ENCODE measurements at regions not wholly inside any gene's neighbourhood (a gene's known extent, or its start where the extent isn't known, plus 50 kb on each side); places are given as distances from the start of the nearest gene placed in this dataset.
"Not testable (repeated sequence)": the region's sequence is repeated elsewhere in the genome, so short reads cannot be mapped to it uniquely, and the experiment has no call there.

DNA sequence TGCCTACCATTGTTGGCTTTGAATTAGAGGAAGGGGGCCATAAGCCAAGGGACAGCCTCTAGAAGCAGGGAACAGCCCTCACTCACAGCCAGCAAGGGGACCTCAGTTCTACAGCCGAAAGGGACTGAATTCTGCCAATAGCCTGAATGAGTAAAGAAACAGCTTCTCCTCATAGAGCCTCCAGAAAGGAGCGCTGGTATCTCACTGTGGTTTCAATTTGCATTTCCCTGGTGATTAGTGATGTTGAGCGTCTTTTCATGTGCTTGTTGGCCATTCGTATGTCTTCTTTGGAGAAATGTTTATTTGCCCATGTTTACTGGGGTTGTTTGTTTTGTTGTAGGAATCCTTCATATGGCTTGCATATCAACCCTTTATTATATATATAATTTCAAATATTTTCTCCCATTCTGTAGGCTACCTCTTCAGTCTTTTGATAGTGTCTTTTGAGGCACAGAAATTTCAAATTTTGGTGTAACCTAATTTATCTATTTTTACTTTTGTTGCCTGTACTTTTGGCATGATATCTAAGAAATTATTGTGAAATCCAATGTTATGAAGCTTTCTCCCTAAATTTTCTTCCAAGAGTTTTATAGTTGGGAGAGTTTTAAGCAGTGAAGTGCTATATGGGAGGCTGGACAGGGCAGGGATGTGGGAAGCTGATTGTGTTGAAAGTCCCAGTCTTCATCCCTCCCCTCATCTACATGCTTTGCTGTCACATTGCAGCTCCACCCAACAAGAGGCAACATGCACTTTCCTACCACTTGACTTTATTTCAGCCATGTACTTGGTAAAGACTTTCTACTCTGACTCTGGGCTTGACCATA, 57.1 kb upstream of the GPCPD1 start:
- no peak for TF ChIP-seq CTCF (IDR thresholded peaks at IDR 0.05; ENCODE audit: unreplicated experiment)
- H3K4me1 Mint-ChIP-seq (ENCODE audit: unreplicated experiment) = no peaks in the 10 kb centered on the region
- no peak overlapping the region for H3K27ac Mint-ChIP-seq (ENCODE audit: unreplicated experiment)
- H3K9me3 Mint-ChIP-seq (ENCODE audit: unreplicated experiment) = no peaks in the 10 kb centered on the region
- no peaks in the 10 kb centered on the region for H3K27me3 Mint-ChIP-seq (ENCODE audit: unreplicated experiment)
- no peak overlapping the region for H3K4me3 Mint-ChIP-seq (ENCODE audit: unreplicated experiment)
- no peaks in the 10 kb centered on the region for H3K36me3 Mint-ChIP-seq (ENCODE audit: low read depth, unreplicated experiment)
- no peak for DNase-seq (ENCODE audit: low spot score)

DNA sequence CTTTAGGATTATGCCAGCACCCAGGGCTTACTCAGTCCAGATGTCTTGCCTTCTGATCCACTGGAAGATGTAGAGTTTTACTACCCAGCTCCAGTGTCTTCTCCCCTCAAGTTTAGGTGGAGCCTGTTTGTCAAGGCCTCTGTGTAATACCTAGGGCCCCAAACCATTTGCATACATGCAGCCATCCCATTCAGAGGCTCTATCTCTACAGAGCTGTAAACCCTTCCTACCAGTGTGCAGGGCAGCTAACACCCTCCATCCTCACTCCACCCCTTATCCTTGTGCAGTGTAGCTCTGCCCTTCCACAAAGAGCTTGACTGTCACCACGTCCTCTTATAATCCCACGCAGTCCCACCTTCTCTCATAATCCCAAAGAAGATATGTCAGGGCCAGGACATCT, 54.6 kb upstream of the GPCPD1 start:
- no peak for DNase-seq (ENCODE audit: low spot score)
- no peaks in the 10 kb centered on the region for H3K9me3 Mint-ChIP-seq (ENCODE audit: unreplicated experiment)
- no peak overlapping the region for H3K27ac Mint-ChIP-seq (ENCODE audit: unreplicated experiment)
- H3K4me1 Mint-ChIP-seq (ENCODE audit: unreplicated experiment) = no peaks in the 10 kb centered on the region
- H3K36me3 Mint-ChIP-seq (ENCODE audit: low read depth, unreplicated experiment) = no peaks in the 10 kb centered on the region
- TF ChIP-seq CTCF (IDR thresholded peaks at IDR 0.05; ENCODE audit: unreplicated experiment) = no peak
- H3K4me3 Mint-ChIP-seq (ENCODE audit: unreplicated experiment) = no peak overlapping the region
- no peaks in the 10 kb centered on the region for H3K27me3 Mint-ChIP-seq (ENCODE audit: unreplicated experiment)

GRCh38 chr20:5663396-5663795, 52.6 kb upstream of the GPCPD1 start:
- DNase-seq (ENCODE audit: low spot score) = no peak
- H3K27me3 Mint-ChIP-seq (ENCODE audit: unreplicated experiment) = no peaks in the 10 kb centered on the region
- H3K9me3 Mint-ChIP-seq (ENCODE audit: unreplicated experiment) = no peaks in the 10 kb centered on the region
- no peaks in the 10 kb centered on the region for H3K4me1 Mint-ChIP-seq (ENCODE audit: unreplicated experiment)
- no peak for TF ChIP-seq CTCF (IDR thresholded peaks at IDR 0.05; ENCODE audit: unreplicated experiment)
- H3K4me3 Mint-ChIP-seq (ENCODE audit: unreplicated experiment) = no peak overlapping the region
- no peak overlapping the region for H3K27ac Mint-ChIP-seq (ENCODE audit: unreplicated experiment)
- no peaks in the 10 kb centered on the region for H3K36me3 Mint-ChIP-seq (ENCODE audit: low read depth, unreplicated experiment)

GRCh38 chr20:5662769-5663168, 52.0 kb upstream of the GPCPD1 start:
- Mint-ChIP-seq H3K4me3 (ENCODE audit: unreplicated experiment) (no peak overlapping the region), H3K36me3 (ENCODE audit: low read depth, unreplicated experiment) (no peaks in the 10 kb centered on the region), H3K9me3 (ENCODE audit: unreplicated experiment) (no peaks in the 10 kb centered on the region)

GRCh38 chr20:5660756-5661155, 50.0 kb upstream of the GPCPD1 start:
- not testable (repeated sequence) for H3K4me3 Mint-ChIP-seq (ENCODE audit: unreplicated experiment)
- H3K4me1 Mint-ChIP-seq (ENCODE audit: unreplicated experiment) = peaks cover 12% of the 10 kb centered on the region

More at GRCh38 chr20:5662769-5663168, 52.0 kb upstream of the GPCPD1 start:
- Mint-ChIP-seq H3K27ac (ENCODE audit: unreplicated experiment) (no peak overlapping the region), H3K4me1 (ENCODE audit: unreplicated experiment) (peaks cover under 1% of the 10 kb centered on the region), H3K27me3 (ENCODE audit: unreplicated experiment) (no peaks in the 10 kb centered on the region)
- TF ChIP-seq CTCF (IDR thresholded peaks at IDR 0.05; ENCODE audit: unreplicated experiment) = no peak
- no peak for DNase-seq (ENCODE audit: low spot score)

More at GRCh38 chr20:5660756-5661155, 50.0 kb upstream of the GPCPD1 start:
- not testable (repeated sequence) for H3K27ac Mint-ChIP-seq (ENCODE audit: unreplicated experiment); H3K9me3 Mint-ChIP-seq (ENCODE audit: unreplicated experiment); H3K36me3 Mint-ChIP-seq (ENCODE audit: low read depth, unreplicated experiment); H3K27me3 Mint-ChIP-seq (ENCODE audit: unreplicated experiment); DNase-seq (ENCODE audit: low spot score)
